ENCODE measurements at regions not wholly inside any gene's neighbourhood (a gene's known extent, or its start where the extent isn't known, plus 50 kb on each side); places are given as distances from the start of the nearest gene placed in this dataset.

- TF ChIP-seq CTCF (optimal IDR thresholded peaks at IDR 0.05 in 1 of 3, IDR thresholded peaks at IDR 0.05 in 1 of 3, conservative IDR thresholded peaks at IDR 0.05 in 1 of 3; ENCODE audit: extremely low read depth in 1 of 3, insufficient read depth in 2 of 3, low read length in 3 of 3) (no peak), EZH2 (IDR thresholded peaks at IDR 0.05; ENCODE audit: low read length) (no peak)
These were observed 743.9 kb upstream of the GOLIM4 start for GRCh38 chr3:168839653-168840052.

All from keratinocyte (primary cell).